ENCODE measurements at regions not wholly inside any gene's neighbourhood (a gene's known extent, or its start where the extent isn't known, plus 50 kb on each side); places are given as distances from the start of the nearest gene placed in this dataset.

DNA sequence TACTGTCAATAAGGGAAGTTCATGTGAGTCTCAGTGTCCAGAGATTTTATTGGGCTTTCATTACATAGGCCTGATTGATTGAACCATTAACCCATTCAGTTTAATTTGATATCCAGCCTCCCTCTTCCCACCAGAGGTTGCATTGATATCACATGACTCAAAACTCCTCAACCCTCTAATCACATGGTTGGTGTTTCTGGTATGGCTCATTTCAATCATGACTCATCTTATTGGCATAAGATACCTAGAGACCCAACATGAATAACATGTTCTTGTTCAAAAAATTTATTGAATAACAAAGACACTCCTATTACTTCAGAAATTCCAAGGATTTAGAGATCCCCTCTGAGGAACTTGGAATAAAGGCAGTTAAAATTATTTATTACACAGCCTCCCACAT, 982.2 kb downstream of the TLE1 start:
- H3K9ac ChIP-seq (ENCODE audit: low read depth in 1 of 3, low read length in 3 of 3), result no peak overlapping the region
- no peaks in the 10 kb centered on the region for H3K27me3 ChIP-seq (ENCODE audit: control insufficient read depth in 3 of 3, insufficient read depth in 3 of 3, low read length in 3 of 3)
- no peaks in the 10 kb centered on the region for H3K9me3 ChIP-seq (ENCODE audit: control insufficient read depth in 3 of 3, low read length in 3 of 3)
- no peak overlapping the region for H3K4me3 ChIP-seq (ENCODE audit: low read length in 3 of 3)
- no peak overlapping the region for H3K27ac ChIP-seq (ENCODE audit: low read depth, low read length)
- no peaks in the 10 kb centered on the region for H3K36me3 ChIP-seq (ENCODE audit: control insufficient read depth in 3 of 3, insufficient read depth in 3 of 3, low read length in 3 of 3)
- no peaks in the 10 kb centered on the region for H3K4me1 ChIP-seq (ENCODE audit: control insufficient read depth in 3 of 3, insufficient read depth in 3 of 3, low read length in 3 of 3)

DNA sequence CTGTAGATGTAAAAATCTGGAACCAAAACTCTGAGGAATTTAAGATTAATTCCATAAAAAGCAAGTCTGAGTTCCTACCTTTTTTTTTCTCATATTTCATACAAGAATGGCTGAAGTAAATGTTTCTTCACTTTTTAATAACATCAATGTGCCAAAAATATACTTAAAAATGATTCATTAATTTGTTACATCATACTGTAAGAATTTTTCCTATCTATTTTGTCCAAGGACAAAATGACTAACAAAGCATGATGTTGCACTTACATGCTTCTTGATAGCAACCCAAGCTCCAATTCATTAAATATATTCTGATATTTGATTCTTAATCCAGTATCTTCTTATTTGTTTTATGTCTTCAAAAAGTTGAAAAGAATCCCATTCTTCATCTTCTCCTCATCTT, 988.3 kb downstream of the TLE1 start:
- Histone ChIP-seq H3K36me3 (ENCODE audit: control insufficient read depth in 3 of 3, insufficient read depth in 3 of 3, low read length in 3 of 3) (no peaks in the 10 kb centered on the region), H3K4me3 (ENCODE audit: low read length in 3 of 3) (no peak overlapping the region), H3K27me3 (ENCODE audit: control insufficient read depth in 3 of 3, insufficient read depth in 3 of 3, low read length in 3 of 3) (no peaks in the 10 kb centered on the region), H3K9me3 (ENCODE audit: control insufficient read depth in 3 of 3, low read length in 3 of 3) (no peaks in the 10 kb centered on the region), H3K27ac (ENCODE audit: low read depth, low read length) (no peak overlapping the region), H3K4me1 (ENCODE audit: control insufficient read depth in 3 of 3, insufficient read depth in 3 of 3, low read length in 3 of 3) (peaks cover 3 to 8% (median 7%) of the 10 kb centered on the region in 3 donors), H3K9ac (ENCODE audit: low read depth in 1 of 3, low read length in 3 of 3) (no peak overlapping the region)

DNA sequence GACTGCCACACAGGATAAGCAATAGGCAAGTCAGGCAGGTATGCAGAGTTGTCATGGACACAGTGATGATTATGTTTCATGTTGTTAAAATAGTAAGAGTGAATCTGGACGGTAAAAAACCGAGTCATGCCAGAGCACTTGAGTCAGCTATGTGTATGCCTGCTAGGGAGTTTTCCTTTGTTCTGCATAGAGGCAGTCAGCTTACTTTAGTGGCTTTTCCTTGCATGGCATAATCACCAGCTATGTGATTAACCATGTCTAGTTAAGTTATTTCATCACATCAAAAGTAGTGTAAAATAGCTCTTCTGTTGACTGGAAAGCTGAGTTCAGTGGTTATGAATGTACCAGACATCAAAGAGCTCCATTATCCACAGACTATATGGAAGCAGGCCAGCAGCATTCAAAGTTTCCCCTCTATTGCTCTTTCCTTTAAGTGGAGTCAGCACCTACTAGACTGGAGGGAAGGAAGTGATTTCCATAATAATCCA, 989.8 kb downstream of the TLE1 start:
- peak overlapping the region; percentile 6 for H3K27ac ChIP-seq (ENCODE audit: low read depth, low read length)
- no peaks in the 10 kb centered on the region for H3K27me3 ChIP-seq (ENCODE audit: control insufficient read depth in 3 of 3, insufficient read depth in 3 of 3, low read length in 3 of 3)
- peaks cover 3 to 8% (median 7%) of the 10 kb centered on the region in 3 donors for H3K4me1 ChIP-seq (ENCODE audit: control insufficient read depth in 3 of 3, insufficient read depth in 3 of 3, low read length in 3 of 3)
- no peak overlapping the region for H3K4me3 ChIP-seq (ENCODE audit: low read length in 3 of 3)
- no peak overlapping the region for H3K9ac ChIP-seq (ENCODE audit: low read depth in 1 of 3, low read length in 3 of 3)
- no peaks in the 10 kb centered on the region for H3K36me3 ChIP-seq (ENCODE audit: control insufficient read depth in 3 of 3, insufficient read depth in 3 of 3, low read length in 3 of 3)
- H3K9me3 ChIP-seq (ENCODE audit: control insufficient read depth in 3 of 3, low read length in 3 of 3), result no peaks in the 10 kb centered on the region

DNA sequence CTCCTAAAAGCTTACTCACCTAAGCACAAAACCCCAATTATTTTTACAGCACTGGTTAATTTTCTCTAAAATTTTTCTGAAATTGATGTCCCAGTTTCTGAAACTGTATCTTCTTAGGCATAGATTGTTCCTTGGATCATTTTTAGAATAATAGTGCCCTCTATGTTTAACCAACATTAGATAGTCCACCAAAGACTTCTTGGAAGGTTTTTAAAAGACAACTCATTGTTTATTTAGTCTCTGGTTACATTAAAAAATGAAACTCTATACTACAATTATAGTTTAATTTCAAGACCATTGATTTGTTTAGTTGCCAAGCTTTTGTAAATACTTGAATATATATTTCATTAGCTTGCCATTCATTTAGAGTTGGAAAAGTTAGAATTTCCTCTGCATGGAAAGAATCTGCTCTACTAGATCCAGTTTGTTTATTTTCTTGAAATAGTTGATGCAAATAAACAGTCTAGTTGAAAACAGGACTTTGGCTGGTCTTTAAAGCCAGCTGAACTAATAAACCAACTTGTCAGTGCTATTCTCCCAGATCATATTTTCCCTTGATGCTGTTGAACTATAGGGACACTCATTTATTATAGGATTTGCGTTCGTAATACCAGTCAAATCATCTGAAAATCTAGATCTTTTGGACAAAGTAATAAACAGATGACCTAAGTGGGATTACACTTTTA, 990.5 kb downstream of the TLE1 start:
- Histone ChIP-seq H3K4me3 (ENCODE audit: low read length in 3 of 3) (no peak overlapping the region), H3K27ac (ENCODE audit: low read depth, low read length) (peak overlapping the region; percentile 6), H3K27me3 (ENCODE audit: control insufficient read depth in 3 of 3, insufficient read depth in 3 of 3, low read length in 3 of 3) (no peaks in the 10 kb centered on the region), H3K9ac (ENCODE audit: low read depth in 1 of 3, low read length in 3 of 3) (no peak overlapping the region), H3K36me3 (ENCODE audit: control insufficient read depth in 3 of 3, insufficient read depth in 3 of 3, low read length in 3 of 3) (no peaks in the 10 kb centered on the region), H3K4me1 (ENCODE audit: control insufficient read depth in 3 of 3, insufficient read depth in 3 of 3, low read length in 3 of 3) (peaks cover 3 to 8% (median 7%) of the 10 kb centered on the region in 3 donors), H3K9me3 (ENCODE audit: control insufficient read depth in 3 of 3, low read length in 3 of 3) (no peaks in the 10 kb centered on the region)

DNA sequence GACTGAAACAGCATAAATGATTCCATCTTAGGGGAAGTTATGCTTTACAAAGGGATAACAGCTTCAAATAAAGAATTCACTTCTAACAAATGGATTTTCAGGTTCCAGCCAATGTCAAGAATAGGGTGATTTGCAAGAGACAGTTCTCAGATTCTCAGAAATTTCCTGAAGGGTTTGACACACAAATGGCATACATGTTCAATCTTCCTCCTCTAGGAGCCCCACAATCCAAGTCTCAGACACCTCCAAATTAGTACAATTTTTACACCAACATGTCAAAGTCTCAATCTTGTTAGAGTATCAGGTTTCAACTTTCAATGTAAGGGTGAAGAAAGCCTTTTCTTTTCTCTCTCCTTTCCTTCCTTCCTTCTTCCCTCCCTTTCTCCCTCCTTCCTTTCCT, 996.6 kb downstream of the TLE1 start:
- Histone ChIP-seq H3K36me3 (ENCODE audit: control insufficient read depth in 3 of 3, insufficient read depth in 3 of 3, low read length in 3 of 3) (no peaks in the 10 kb centered on the region), H3K9ac (ENCODE audit: low read depth in 1 of 3, low read length in 3 of 3) (no peak overlapping the region), H3K4me1 (ENCODE audit: control insufficient read depth in 3 of 3, insufficient read depth in 3 of 3, low read length in 3 of 3) (no peaks in the 10 kb centered on the region), H3K9me3 (ENCODE audit: control insufficient read depth in 3 of 3, low read length in 3 of 3) (no peaks in the 10 kb centered on the region), H3K4me3 (ENCODE audit: low read length in 3 of 3) (no peak overlapping the region), H3K27ac (ENCODE audit: low read depth, low read length) (no peak overlapping the region), H3K27me3 (ENCODE audit: control insufficient read depth in 3 of 3, insufficient read depth in 3 of 3, low read length in 3 of 3) (no peaks in the 10 kb centered on the region)

DNA sequence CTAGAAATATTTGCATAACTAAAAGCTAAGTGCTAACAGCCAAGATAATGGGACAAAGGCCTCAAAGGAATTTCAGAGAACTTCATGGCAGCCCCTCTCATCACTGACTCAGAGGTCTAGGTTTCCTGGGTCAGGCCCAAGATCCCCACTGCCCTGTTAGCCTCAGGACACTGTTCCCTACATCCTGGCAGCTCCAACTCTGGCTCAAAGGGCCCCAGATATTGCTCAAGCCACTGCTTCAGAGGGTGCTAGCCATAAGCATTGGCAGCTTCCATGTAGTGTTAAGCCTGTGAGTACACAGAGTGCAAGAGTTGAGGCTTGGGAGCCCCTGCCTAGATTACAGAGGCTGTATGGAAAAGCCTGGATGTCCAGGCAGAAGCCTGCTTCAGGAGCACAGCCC, 998.1 kb downstream of the TLE1 start:
- Histone ChIP-seq H3K9ac (ENCODE audit: low read depth in 1 of 3, low read length in 3 of 3) (no peak overlapping the region), H3K27me3 (ENCODE audit: control insufficient read depth in 3 of 3, insufficient read depth in 3 of 3, low read length in 3 of 3) (no peaks in the 10 kb centered on the region), H3K36me3 (ENCODE audit: control insufficient read depth in 3 of 3, insufficient read depth in 3 of 3, low read length in 3 of 3) (no peaks in the 10 kb centered on the region), H3K9me3 (ENCODE audit: control insufficient read depth in 3 of 3, low read length in 3 of 3) (no peaks in the 10 kb centered on the region), H3K4me1 (ENCODE audit: control insufficient read depth in 3 of 3, insufficient read depth in 3 of 3, low read length in 3 of 3) (no peaks in the 10 kb centered on the region), H3K4me3 (ENCODE audit: low read length in 3 of 3) (no peak overlapping the region), H3K27ac (ENCODE audit: low read depth, low read length) (no peak overlapping the region)

DNA sequence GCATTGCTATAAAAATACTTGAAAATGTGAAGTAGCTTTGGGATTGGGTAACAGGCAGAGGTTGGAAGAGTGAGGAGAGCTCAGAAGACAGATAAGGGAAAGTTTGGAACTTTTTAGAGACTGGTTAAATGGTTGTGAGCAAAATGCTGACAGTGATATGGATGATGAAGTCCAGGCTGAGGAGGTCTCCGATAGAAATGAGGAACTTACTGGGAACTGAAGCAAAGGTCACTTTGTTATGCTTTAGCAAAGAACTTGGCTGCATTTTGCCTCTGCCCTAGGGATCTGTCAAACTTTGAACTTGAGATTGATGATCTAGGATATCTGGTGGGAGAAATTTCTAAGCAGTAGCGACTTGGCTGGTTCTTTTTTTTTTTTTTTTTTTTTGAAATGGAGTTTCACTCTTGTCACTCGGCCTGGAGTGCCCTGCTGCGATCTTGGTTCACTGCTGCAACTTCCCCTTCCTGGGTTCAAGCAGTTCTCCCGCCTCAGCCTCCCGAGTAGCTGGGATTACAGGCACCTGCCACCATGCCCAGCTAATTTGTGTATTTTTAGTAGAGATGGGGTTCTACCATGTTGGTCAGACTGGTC, 998.9 kb downstream of the TLE1 start:
- Histone ChIP-seq H3K4me1 (ENCODE audit: control insufficient read depth in 3 of 3, insufficient read depth in 3 of 3, low read length in 3 of 3) (no peaks in the 10 kb centered on the region), H3K9ac (ENCODE audit: low read depth in 1 of 3, low read length in 3 of 3) (no peak overlapping the region), H3K27ac (ENCODE audit: low read depth, low read length) (no peak overlapping the region), H3K27me3 (ENCODE audit: control insufficient read depth in 3 of 3, insufficient read depth in 3 of 3, low read length in 3 of 3) (no peaks in the 10 kb centered on the region), H3K9me3 (ENCODE audit: control insufficient read depth in 3 of 3, low read length in 3 of 3) (no peaks in the 10 kb centered on the region), H3K36me3 (ENCODE audit: control insufficient read depth in 3 of 3, insufficient read depth in 3 of 3, low read length in 3 of 3) (no peaks in the 10 kb centered on the region), H3K4me3 (ENCODE audit: low read length in 3 of 3) (no peak overlapping the region)

DNA sequence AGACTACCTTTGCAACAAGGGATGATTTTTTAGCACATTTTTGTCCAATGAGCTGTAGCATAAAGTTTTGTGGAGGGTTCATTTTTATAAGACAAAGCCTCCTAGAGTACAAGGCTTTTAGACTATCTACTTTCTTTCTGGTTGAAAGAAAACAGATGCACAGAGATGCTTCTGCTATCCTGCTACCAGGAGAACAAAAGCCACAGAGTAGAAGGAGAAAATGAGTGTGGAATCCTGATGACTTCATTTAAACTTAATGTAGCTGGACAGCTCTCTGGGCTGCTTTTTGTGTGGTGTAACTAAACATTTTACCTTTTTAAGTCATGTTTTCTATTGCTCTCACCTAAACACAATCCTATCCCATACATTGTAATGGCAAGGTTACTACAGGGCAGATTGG, 1009.4 kb downstream of the TLE1 start:
- Histone ChIP-seq H3K36me3 (ENCODE audit: control insufficient read depth in 3 of 3, insufficient read depth in 3 of 3, low read length in 3 of 3) (no peaks in the 10 kb centered on the region), H3K4me3 (ENCODE audit: low read length in 3 of 3) (no peak overlapping the region), H3K27me3 (ENCODE audit: control insufficient read depth in 3 of 3, insufficient read depth in 3 of 3, low read length in 3 of 3) (no peaks in the 10 kb centered on the region), H3K27ac (ENCODE audit: low read depth, low read length) (no peak overlapping the region), H3K4me1 (ENCODE audit: control insufficient read depth in 3 of 3, insufficient read depth in 3 of 3, low read length in 3 of 3) (no peaks in the 10 kb centered on the region), H3K9ac (ENCODE audit: low read depth in 1 of 3, low read length in 3 of 3) (no peak overlapping the region), H3K9me3 (ENCODE audit: control insufficient read depth in 3 of 3, low read length in 3 of 3) (no peaks in the 10 kb centered on the region)

DNA sequence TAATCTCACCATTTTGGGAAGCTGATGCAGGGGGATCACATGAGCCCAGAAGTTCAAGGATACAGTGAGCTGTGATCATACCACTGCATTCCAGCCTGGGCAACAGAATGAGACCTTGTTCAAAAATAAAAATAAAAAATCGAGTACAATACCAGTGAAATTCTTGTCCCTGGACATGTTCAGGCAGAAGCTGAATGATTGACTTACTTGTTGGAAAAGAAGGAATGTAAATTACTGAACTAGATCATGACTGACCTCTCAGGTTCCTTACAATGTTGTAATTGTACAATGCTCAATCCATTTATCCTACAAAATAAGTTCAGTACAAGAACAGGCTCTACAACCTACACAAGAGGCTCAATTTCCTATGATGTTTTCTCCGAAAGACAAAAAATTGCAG, 1010.4 kb downstream of the TLE1 start:
- Histone ChIP-seq H3K27me3 (ENCODE audit: control insufficient read depth in 3 of 3, insufficient read depth in 3 of 3, low read length in 3 of 3) (no peaks in the 10 kb centered on the region), H3K9me3 (ENCODE audit: control insufficient read depth in 3 of 3, low read length in 3 of 3) (no peaks in the 10 kb centered on the region), H3K4me1 (ENCODE audit: control insufficient read depth in 3 of 3, insufficient read depth in 3 of 3, low read length in 3 of 3) (no peaks in the 10 kb centered on the region), H3K27ac (ENCODE audit: low read depth, low read length) (no peak overlapping the region), H3K9ac (ENCODE audit: low read depth in 1 of 3, low read length in 3 of 3) (no peak overlapping the region), H3K36me3 (ENCODE audit: control insufficient read depth in 3 of 3, insufficient read depth in 3 of 3, low read length in 3 of 3) (no peaks in the 10 kb centered on the region), H3K4me3 (ENCODE audit: low read length in 3 of 3) (no peak overlapping the region)

DNA sequence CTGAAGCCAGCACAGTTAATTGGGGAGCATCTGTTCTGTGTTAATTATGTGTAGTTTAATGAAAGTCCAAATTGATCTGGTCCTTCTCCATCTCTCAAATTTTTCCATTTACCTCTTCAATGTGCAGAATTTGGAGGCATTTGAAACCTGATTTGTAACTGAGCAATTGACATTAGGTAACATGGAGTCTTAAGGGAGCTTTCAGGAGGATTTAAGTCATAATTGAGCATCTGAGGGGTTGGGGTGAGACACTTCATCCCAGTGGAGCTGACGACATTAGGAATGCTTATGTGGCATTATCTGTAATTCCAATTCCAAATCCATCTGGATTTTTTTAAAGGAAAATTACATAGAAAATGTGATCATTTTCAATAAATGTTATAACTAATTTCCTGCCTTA, 1015.9 kb downstream of the TLE1 start:
- peaks cover 0 to 7% (median 0%) of the 10 kb centered on the region in 3 donors for H3K9me3 ChIP-seq (ENCODE audit: control insufficient read depth in 3 of 3, low read length in 3 of 3)
- H3K9ac ChIP-seq (ENCODE audit: low read depth in 1 of 3, low read length in 3 of 3), result no peak overlapping the region
- no peak overlapping the region for H3K4me3 ChIP-seq (ENCODE audit: low read length in 3 of 3)
- H3K27ac ChIP-seq (ENCODE audit: low read depth, low read length), result no peak overlapping the region
- H3K4me1 ChIP-seq (ENCODE audit: control insufficient read depth in 3 of 3, insufficient read depth in 3 of 3, low read length in 3 of 3), result no peaks in the 10 kb centered on the region
- H3K27me3 ChIP-seq (ENCODE audit: control insufficient read depth in 3 of 3, insufficient read depth in 3 of 3, low read length in 3 of 3), result no peaks in the 10 kb centered on the region
- no peaks in the 10 kb centered on the region for H3K36me3 ChIP-seq (ENCODE audit: control insufficient read depth in 3 of 3, insufficient read depth in 3 of 3, low read length in 3 of 3)
